H9 (cell line): ENCODE measurements at regions not wholly inside any gene's neighbourhood (a gene's known extent, or its start where the extent isn't known, plus 50 kb on each side); places are given as distances from the start of the nearest gene placed in this dataset.

Experiments used
- DNase-seq: peaks from one replicate; pipeline ENCODE4 v3.0.0-alpha.2; 2017
- H2AFZ ChIP-seq: one replicate; pipeline ENCODE4 v1.6.1; 2013; ENCODE audit warnings: mild to moderate bottlenecking, low read length, control low read depth, moderate library complexity
- H2AK5ac ChIP-seq: 2 replicates; pipeline ENCODE4 v1.6.1; 2013; ENCODE audit warnings: low read length, control low read depth, mixed read lengths; ENCODE audit not compliant: insufficient read length
- H2BK120ac ChIP-seq: one replicate; pipeline ENCODE4 v1.6.1; 2013; ENCODE audit warnings: low read depth, mild to moderate bottlenecking, low read length, control low read depth, inconsistent platforms; ENCODE audit not compliant: poor library complexity, severe bottlenecking
- H2BK12ac ChIP-seq: 2 replicates; pipeline ENCODE4 v1.6.1; 2013; ENCODE audit warnings: low read length, control low read depth, mixed read lengths, low read depth; ENCODE audit not compliant: insufficient read length
- H2BK15ac ChIP-seq: 2 replicates; pipeline ENCODE4 v1.6.1; 2013; ENCODE audit warnings: low read depth, low read length, control low read depth
- H2BK20ac ChIP-seq: one replicate; pipeline ENCODE4 v1.6.1; 2013; ENCODE audit warnings: low read depth, mild to moderate bottlenecking, low read length, control low read depth, inconsistent platforms; ENCODE audit not compliant: poor library complexity, severe bottlenecking
- H2BK5ac ChIP-seq: 2 replicates; pipeline ENCODE4 v1.6.1; 2013; ENCODE audit warnings: low read length, control low read depth, mixed read lengths; ENCODE audit not compliant: insufficient read length
- H3K14ac ChIP-seq: 2 replicates; pipeline ENCODE4 v1.6.1; 2013; ENCODE audit warnings: low read length, control low read depth; ENCODE audit not compliant: insufficient read depth
- H3K18ac ChIP-seq: 2 replicates; pipeline ENCODE4 v1.6.1; 2013; ENCODE audit warnings: low read depth, mild to moderate bottlenecking, mixed read lengths, low read length, control low read depth; ENCODE audit not compliant: insufficient read length
- H3K23ac ChIP-seq: 2 replicates; pipeline ENCODE4 v1.6.1; 2013; ENCODE audit warnings: low read length, control low read depth, mixed read lengths, low read depth; ENCODE audit not compliant: insufficient read length
- H3K23me2 ChIP-seq: 2 replicates; pipeline ENCODE4 v1.6.1; 2013; ENCODE audit warnings: low read depth, mild to moderate bottlenecking, mixed read lengths, low read length, control low read depth; ENCODE audit not compliant: insufficient read length, poor library complexity, severe bottlenecking
- H3K27ac ChIP-seq: 2 replicates; pipeline ENCODE4 v1.5.1; 2013; ENCODE audit warnings: low read length, control low read depth, mixed read lengths, low read depth; ENCODE audit not compliant: insufficient read length
- H3K27me3 ChIP-seq: 2 replicates; pipeline ENCODE4 v1.6.1; 2013; ENCODE audit warnings: low read length, control low read depth, inconsistent platforms; ENCODE audit not compliant: insufficient read depth
- H3K4ac ChIP-seq: 2 replicates; pipeline ENCODE4 v1.6.1; 2013; ENCODE audit warnings: low read depth, mild to moderate bottlenecking, control low read depth, inconsistent platforms, low read length, moderate library complexity
- H3K4me1 ChIP-seq: 2 replicates; pipeline ENCODE4 v1.6.1; 2013; ENCODE audit warnings: low read length, control low read depth, inconsistent platforms; ENCODE audit not compliant: insufficient read depth
- H3K4me2 ChIP-seq: 2 replicates; pipeline ENCODE4 v1.6.1; 2013; ENCODE audit warnings: low read length, control low read depth, mixed read lengths; ENCODE audit not compliant: insufficient read length, insufficient read depth
- H3K56ac ChIP-seq: 2 replicates; pipeline ENCODE4 v1.6.1; 2013; ENCODE audit warnings: low read depth, mild to moderate bottlenecking, mixed read lengths, low read length, control low read depth; ENCODE audit not compliant: insufficient read length
- H3K79me1 ChIP-seq: 2 replicates; pipeline ENCODE4 v1.6.1; 2013; ENCODE audit warnings: low read depth, mild to moderate bottlenecking, moderate library complexity, low read length, control low read depth, inconsistent platforms; ENCODE audit not compliant: insufficient read depth, poor library complexity, severe bottlenecking
- H3K79me2 ChIP-seq: 2 replicates; pipeline ENCODE4 v1.6.1; 2013; ENCODE audit warnings: low read length, control low read depth, inconsistent platforms; ENCODE audit not compliant: insufficient read depth
- H3K9ac ChIP-seq: 2 replicates; pipeline ENCODE4 v1.6.1; 2013; ENCODE audit warnings: low read length, control low read depth, mixed read lengths; ENCODE audit not compliant: insufficient read length; ENCODE audit errors: extremely low read depth
- H3K9me3 ChIP-seq: one replicate; pipeline ENCODE4 v1.6.1; 2013; ENCODE audit warnings: low read depth, low read length, inconsistent platforms; ENCODE audit not compliant: control insufficient read depth
- H3T11ph ChIP-seq: one replicate; pipeline ENCODE4 v1.6.1; 2013; ENCODE audit warnings: mild to moderate bottlenecking, low read length, control low read depth, inconsistent platforms
- H4K20me1 ChIP-seq: one replicate; pipeline ENCODE4 v1.6.1; 2013; ENCODE audit not compliant: control insufficient read depth, insufficient read length, insufficient read depth
- H4K5ac ChIP-seq: 2 replicates; pipeline ENCODE4 v1.6.1; 2013; ENCODE audit warnings: low read depth, mild to moderate bottlenecking, mixed read lengths, low read length, control low read depth; ENCODE audit not compliant: insufficient read length
- H4K8ac ChIP-seq: replicated peaks from 2 replicates; pipeline ENCODE4 v1.6.1; 2013; ENCODE audit warnings: low read length, control low read depth, mixed read lengths, low read depth; ENCODE audit not compliant: insufficient read length
- H4K91ac ChIP-seq: 2 replicates; pipeline ENCODE4 v1.6.1; 2013; ENCODE audit warnings: low read depth, mild to moderate bottlenecking, moderate library complexity, mixed read lengths, low read length, control low read depth; ENCODE audit not compliant: insufficient read length
- H3K27ac Mint-ChIP-seq, 3 experiments: 2 replicates in 2 of 3; 3 replicates in 1 of 3; pipeline ENCODE4 v1.8.0; 2020 to 2021; ENCODE audit warnings: mixed read lengths in 3 of 3, mild to moderate bottlenecking in 1 of 3, moderate library complexity in 1 of 3
- H3K27me3 Mint-ChIP-seq: 2 replicates; pipeline ENCODE4 v1.8.0; 2021; ENCODE audit warnings: low read depth, mild to moderate bottlenecking, moderate library complexity, mixed read lengths
- H3K36me3 Mint-ChIP-seq, 3 experiments: 2 replicates in 2 of 3; 3 replicates in 1 of 3; pipeline ENCODE4 v1.8.0; 2020 to 2021; ENCODE audit warnings: low read depth in 3 of 3, mixed read lengths in 3 of 3; ENCODE audit not compliant: insufficient read depth in 1 of 3
- H3K4me1 Mint-ChIP-seq, 2 experiments: 2 replicates each; pipeline ENCODE4 v1.8.0; 2020; ENCODE audit warnings: mixed read lengths in 2 of 2
- H3K4me3 Mint-ChIP-seq, 2 experiments: 2 replicates in 1 of 2; 3 replicates in 1 of 2; pipeline ENCODE4 v1.8.0; 2020 to 2021; ENCODE audit warnings: mild to moderate bottlenecking in 2 of 2, mixed read lengths in 2 of 2, moderate library complexity in 1 of 2
- H3K9me3 Mint-ChIP-seq, 2 experiments: 2 replicates in 1 of 2; 3 replicates in 1 of 2; pipeline ENCODE4 v1.8.0; 2020; ENCODE audit warnings: mild to moderate bottlenecking in 2 of 2, mixed read lengths in 2 of 2, moderate library complexity in 1 of 2
- WGBS: extraction: QIAGEN DNeasy Blood & Tissue Kit; methylation state at CpG from one replicate; pipeline ENCODE4 v1.1.7; 2013; ENCODE audit warnings: missing lambda C conversion rate, low lambda C conversion rate, mixed read lengths; ENCODE audit not compliant: insufficient read length; ENCODE audit errors: extremely low coverage; 5-methylcytosine and 5-hydroxymethylcytosine counted together
- TF ChIP-seq, protein P1 (sequence below): fragments of 200-600 bp; sonication (generic); conservative IDR thresholded peaks from 3 replicates; pipeline ENCODE4 v1.8.0; 2021; ENCODE audit warnings: antibody characterized with exemption, mild to moderate bottlenecking

DNA sequence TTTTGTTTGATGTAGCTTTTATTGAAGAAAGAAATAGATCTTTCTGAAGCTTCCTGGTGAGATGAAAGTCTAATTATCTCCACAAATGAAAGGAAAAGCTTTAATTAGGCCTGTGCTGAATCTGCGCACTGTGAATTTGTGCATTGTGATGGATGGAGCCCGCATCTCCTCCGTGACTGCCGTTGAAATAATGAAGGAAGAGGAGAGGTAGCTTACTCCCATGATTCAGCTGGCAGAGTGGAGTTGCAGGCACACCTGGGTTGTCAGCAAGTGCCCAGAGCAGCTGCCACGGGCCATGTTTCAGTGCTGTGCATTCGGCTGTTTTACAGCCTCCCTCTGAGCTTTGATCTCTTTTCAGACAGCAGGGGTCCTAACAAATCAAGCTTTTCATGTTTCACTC is 735.3 kb upstream of the TENM3 start:
- Mint-ChIP-seq H3K27me3 (no peaks in the 10 kb centered on the region), H3K4me1 (peaks cover 34 to 43% of the 10 kb centered on the region in 2 experiments), H3K4me3 (no peak overlapping the region), H3K9me3 (no peaks in the 10 kb centered on the region), H3K27ac (no peak overlapping the region), H3K36me3 (no peaks in the 10 kb centered on the region)
- Histone ChIP-seq H2BK120ac (no peak overlapping the region), H2AK5ac (no peak overlapping the region), H4K20me1 (no peaks in the 10 kb centered on the region), H3K4me1 (peaks cover 6% of the 10 kb centered on the region; the same call in 1 of the 2 replicates), H3K23ac (no peak overlapping the region), H2BK12ac (no peak overlapping the region), H3K79me1 (no peaks in the 10 kb centered on the region), H3K18ac (no peak overlapping the region), H4K91ac (no peak overlapping the region), H4K5ac (no peak overlapping the region), H3K27ac (no peak overlapping the region), H2BK5ac (no peak overlapping the region), H3K27me3 (no peaks in the 10 kb centered on the region), H3K4me2 (no peak overlapping the region), H3K56ac (no peak overlapping the region), H3K9ac (no peak overlapping the region), H3K9me3 (no peaks in the 10 kb centered on the region), H3K4ac (no peak overlapping the region), H3K79me2 (no peaks in the 10 kb centered on the region), H2BK15ac (no peak overlapping the region), H4K8ac (no peak overlapping the region), H3K14ac (no peak overlapping the region), H2AFZ (no peak overlapping the region), H2BK20ac (no peak overlapping the region), H3K23me2 (no peaks in the 10 kb centered on the region), H3T11ph (no peak overlapping the region)
- WGBS: no CpG with 5 or more reads among the region's 6 CpGs
- TF ChIP-seq, protein P1, sequence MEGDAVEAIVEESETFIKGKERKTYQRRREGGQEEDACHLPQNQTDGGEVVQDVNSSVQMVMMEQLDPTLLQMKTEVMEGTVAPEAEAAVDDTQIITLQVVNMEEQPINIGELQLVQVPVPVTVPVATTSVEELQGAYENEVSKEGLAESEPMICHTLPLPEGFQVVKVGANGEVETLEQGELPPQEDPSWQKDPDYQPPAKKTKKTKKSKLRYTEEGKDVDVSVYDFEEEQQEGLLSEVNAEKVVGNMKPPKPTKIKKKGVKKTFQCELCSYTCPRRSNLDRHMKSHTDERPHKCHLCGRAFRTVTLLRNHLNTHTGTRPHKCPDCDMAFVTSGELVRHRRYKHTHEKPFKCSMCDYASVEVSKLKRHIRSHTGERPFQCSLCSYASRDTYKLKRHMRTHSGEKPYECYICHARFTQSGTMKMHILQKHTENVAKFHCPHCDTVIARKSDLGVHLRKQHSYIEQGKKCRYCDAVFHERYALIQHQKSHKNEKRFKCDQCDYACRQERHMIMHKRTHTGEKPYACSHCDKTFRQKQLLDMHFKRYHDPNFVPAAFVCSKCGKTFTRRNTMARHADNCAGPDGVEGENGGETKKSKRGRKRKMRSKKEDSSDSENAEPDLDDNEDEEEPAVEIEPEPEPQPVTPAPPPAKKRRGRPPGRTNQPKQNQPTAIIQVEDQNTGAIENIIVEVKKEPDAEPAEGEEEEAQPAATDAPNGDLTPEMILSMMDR: no peak
- DNase-seq: no peak
